MCF 10A (cell line): ENCODE measurements at regions not wholly inside any gene's neighbourhood (a gene's known extent, or its start where the extent isn't known, plus 50 kb on each side); places are given as distances from the start of the nearest gene placed in this dataset.

ENCODE experiments used
- BruUV-seq: library from RNA; stranded (reverse); fragments of 400-500 nt; replicated peaks from 2 replicates; lab custom pipeline; 2021; lab: Mats Ljungman, UMichigan
- CTCF ChIA-PET: fragments of 300-600 bp; sonication (Branson Sonifier 250); formaldehyde crosslinking; extraction: SDS; loops from one replicate; lab custom pipeline; 2021; ENCODE audit warnings: antibody characterized with exemption, inconsistent platforms; lab: Yijun Ruan, JAX
- POLR2A ChIA-PET: fragments of 300-600, 350-650 bp; sonication (Branson Sonifier 250); formaldehyde crosslinking; extraction: SDS; loops from one replicate; lab custom pipeline; 2020; ENCODE audit warnings: antibody characterized with exemption, inconsistent platforms; lab: Yijun Ruan, JAX
- DNase-seq: peaks from one replicate; pipeline ENCODE4 v3.0.0-alpha.2; 2018; ENCODE audit not compliant: unreplicated experiment
- H3K27ac Mint-ChIP-seq: one replicate; pipeline ENCODE4 v1.8.0; 2022; ENCODE audit warnings: mild to moderate bottlenecking, low read depth, mixed read lengths; ENCODE audit not compliant: unreplicated experiment
- H3K27me3 Mint-ChIP-seq: one replicate; pipeline ENCODE4 v1.8.0; 2022; ENCODE audit warnings: mixed read lengths; ENCODE audit not compliant: insufficient read depth, unreplicated experiment
- H3K36me3 Mint-ChIP-seq: one replicate; pipeline ENCODE4 v1.8.0; 2022; ENCODE audit warnings: mild to moderate bottlenecking, moderate library complexity, mixed read lengths; ENCODE audit not compliant: insufficient read depth, unreplicated experiment
- H3K4me1 Mint-ChIP-seq: one replicate; pipeline ENCODE4 v1.8.0; 2022; ENCODE audit warnings: mixed read lengths; ENCODE audit not compliant: insufficient read depth, unreplicated experiment
- H3K4me3 Mint-ChIP-seq: one replicate; pipeline ENCODE4 v1.8.0; 2022; ENCODE audit warnings: mild to moderate bottlenecking, moderate library complexity, mixed read lengths; ENCODE audit not compliant: unreplicated experiment
- H3K9me3 Mint-ChIP-seq: one replicate; pipeline ENCODE4 v1.8.0; 2022; ENCODE audit warnings: mixed read lengths; ENCODE audit not compliant: unreplicated experiment
- intact Hi-C: fragments of 100-400 bp; cut with micrococcal nuclease; formaldehyde crosslinking; loops from 2 replicates; pipeline ENCODE4 v1.14.1; 2022
- TF ChIP-seq, protein P1 (sequence below): fragments of 200-600 bp; IDR thresholded peaks from one replicate; pipeline ENCODE4 v1.8.0; 2022; ENCODE audit warnings: antibody characterized with exemption, mild to moderate bottlenecking; ENCODE audit not compliant: unreplicated experiment

DNA sequence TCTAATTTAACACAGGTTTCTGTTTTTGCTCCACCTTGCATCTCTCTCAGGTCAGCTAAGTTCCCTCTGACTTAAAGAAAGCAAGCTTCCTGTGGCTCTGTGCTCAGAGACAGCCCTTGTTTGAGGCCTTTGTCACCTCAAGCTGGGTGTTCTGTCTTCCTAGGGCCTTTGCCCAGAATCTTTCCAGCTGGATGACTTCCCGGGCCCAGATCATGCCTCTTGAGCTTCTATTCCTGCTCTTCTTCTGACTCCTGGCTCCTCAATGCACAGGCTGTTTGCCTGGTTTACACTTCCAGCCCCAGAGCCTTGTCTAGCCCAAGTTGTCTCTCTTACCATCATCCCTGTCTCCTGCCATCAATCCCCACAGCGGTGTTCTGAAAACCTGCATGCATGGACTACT, 300.6 kb downstream of the VPS13C start:
- POLR2A ChIA-PET: interaction anchor here (0.7 kb wide), 1 partner anchor 10 kb away, joined by 4 read pairs; no protein-coding TSS in a partner anchor
- Mint-ChIP-seq H3K27me3 (no peaks in the 10 kb centered on the region), H3K36me3 (no peaks in the 10 kb centered on the region), H3K27ac (no peak overlapping the region), H3K4me1 (peaks cover 12% of the 10 kb centered on the region), H3K9me3 (peaks cover 7% of the 10 kb centered on the region), H3K4me3 (no peak overlapping the region)
- intact Hi-C loops: no loop called here
- CTCF ChIA-PET: interaction anchor here (0.7 kb wide), 1 partner anchor 8 kb away, joined by 3 read pairs; no protein-coding TSS in a partner anchor
- no TSS peak for BruUV-seq
- no peak for DNase-seq
- TF ChIP-seq, protein P1, sequence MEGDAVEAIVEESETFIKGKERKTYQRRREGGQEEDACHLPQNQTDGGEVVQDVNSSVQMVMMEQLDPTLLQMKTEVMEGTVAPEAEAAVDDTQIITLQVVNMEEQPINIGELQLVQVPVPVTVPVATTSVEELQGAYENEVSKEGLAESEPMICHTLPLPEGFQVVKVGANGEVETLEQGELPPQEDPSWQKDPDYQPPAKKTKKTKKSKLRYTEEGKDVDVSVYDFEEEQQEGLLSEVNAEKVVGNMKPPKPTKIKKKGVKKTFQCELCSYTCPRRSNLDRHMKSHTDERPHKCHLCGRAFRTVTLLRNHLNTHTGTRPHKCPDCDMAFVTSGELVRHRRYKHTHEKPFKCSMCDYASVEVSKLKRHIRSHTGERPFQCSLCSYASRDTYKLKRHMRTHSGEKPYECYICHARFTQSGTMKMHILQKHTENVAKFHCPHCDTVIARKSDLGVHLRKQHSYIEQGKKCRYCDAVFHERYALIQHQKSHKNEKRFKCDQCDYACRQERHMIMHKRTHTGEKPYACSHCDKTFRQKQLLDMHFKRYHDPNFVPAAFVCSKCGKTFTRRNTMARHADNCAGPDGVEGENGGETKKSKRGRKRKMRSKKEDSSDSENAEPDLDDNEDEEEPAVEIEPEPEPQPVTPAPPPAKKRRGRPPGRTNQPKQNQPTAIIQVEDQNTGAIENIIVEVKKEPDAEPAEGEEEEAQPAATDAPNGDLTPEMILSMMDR: no peak

- intact Hi-C loops: no loop called here
- POLR2A ChIA-PET: interaction anchor here (0.5 kb wide), 1 partner anchor 61 kb away, joined by 3 read pairs; no protein-coding TSS in a partner anchor
Measured at GRCh38 chr15:61756071-61756820, 304.0 kb downstream of the VPS13C start.

GRCh38 chr15:61755467-61755866, 304.8 kb downstream of the VPS13C start:
- no TSS peak for BruUV-seq
- TF ChIP-seq, protein P1: no peak
- ChIA-PET POLR2A (interaction anchor here (0.5 kb wide), 1 partner anchor 62 kb away, joined by 3 read pairs; no protein-coding TSS in a partner anchor), CTCF (interaction anchor here (0.6 kb wide), 1 partner anchor 559 kb away, joined by 3 read pairs; no protein-coding TSS in a partner anchor)
- DNase-seq: peak; percentile 16
- no peak overlapping the region for H3K27ac Mint-ChIP-seq
- H3K4me1 Mint-ChIP-seq: peaks cover 6% of the 10 kb centered on the region
- no peak overlapping the region for H3K4me3 Mint-ChIP-seq
- no peaks in the 10 kb centered on the region for H3K27me3 Mint-ChIP-seq
- intact Hi-C loops: no loop called here
- peaks cover 7% of the 10 kb centered on the region for H3K9me3 Mint-ChIP-seq
- H3K36me3 Mint-ChIP-seq: no peaks in the 10 kb centered on the region

More at GRCh38 chr15:61756071-61756820, 304.0 kb downstream of the VPS13C start:
- BruUV-seq: no TSS peak
- no peaks in the 10 kb centered on the region for H3K36me3 Mint-ChIP-seq
- no peaks in the 10 kb centered on the region for H3K27me3 Mint-ChIP-seq
- no peak overlapping the region for H3K4me3 Mint-ChIP-seq
- peaks cover 5% of the 10 kb centered on the region for H3K4me1 Mint-ChIP-seq
- TF ChIP-seq, protein P1: no peak
- CTCF ChIA-PET: interaction anchor here (0.6 kb wide), 1 partner anchor 560 kb away, joined by 3 read pairs; no protein-coding TSS in a partner anchor
- no peak for DNase-seq
- H3K9me3 Mint-ChIP-seq: peaks cover 7% of the 10 kb centered on the region
- H3K27ac Mint-ChIP-seq: no peak overlapping the region

GRCh38 chr15:61753018-61753710, 307.1 kb downstream of the VPS13C start:
- CTCF ChIA-PET: interaction anchor here (0.6 to 1.6 kb wide), 2 partner anchors 81 to 558 kb away, joined by 3 read pairs; no protein-coding TSS in a partner anchor
- no peak for DNase-seq
- no TSS peak for BruUV-seq
- no peaks in the 10 kb centered on the region for H3K9me3 Mint-ChIP-seq
- TF ChIP-seq, protein P1: no peak
- H3K27me3 Mint-ChIP-seq: no peaks in the 10 kb centered on the region
- H3K4me1 Mint-ChIP-seq: peaks cover 23% of the 10 kb centered on the region
- POLR2A ChIA-PET: no interaction called here
- no peaks in the 10 kb centered on the region for H3K36me3 Mint-ChIP-seq
- no peak overlapping the region for H3K27ac Mint-ChIP-seq
- H3K4me3 Mint-ChIP-seq: no peak overlapping the region
- intact Hi-C loops: no loop called here
